ENCODE measurements at regions not wholly inside any gene's neighbourhood (a gene's known extent, or its start where the extent isn't known, plus 50 kb on each side); places are given as distances from the start of the nearest gene placed in this dataset.

GRCh38 chr4:217891-218290 lies 87.4 kb downstream of the ZNF732 start:
- no CpG with 5 or more reads among the region's 2 CpGs for WGBS (ENCODE audit: insufficient coverage)
- no peak overlapping the region for H3K4me3 Mint-ChIP-seq
- peaks cover 5% of the 10 kb centered on the region for H3K4me1 Mint-ChIP-seq
- Histone ChIP-seq H4K20me1 (ENCODE audit: insufficient read depth, low read length) (no peaks in the 10 kb centered on the region), H3K4me3 (replicated peaks in 1 of 3; ENCODE audit: low read depth in 2 of 3, low read length in 3 of 3) (no peak overlapping the region), H3K27ac (ENCODE audit: low read depth in 1 of 2, low read length in 2 of 2) (no peak overlapping the region), H2AFZ (ENCODE audit: insufficient read depth, low read depth, low read length, poor library complexity, severe bottlenecking) (no peak overlapping the region), H3K4me1 (ENCODE audit: control insufficient read depth in 1 of 2, insufficient read depth in 2 of 2, low read length in 2 of 2) (no peaks in the 10 kb centered on the region), H3K79me2 (ENCODE audit: insufficient read depth, low read length) (no peaks in the 10 kb centered on the region), H3K36me3 (replicated peaks in 1 of 2; ENCODE audit: control insufficient read depth in 1 of 2, insufficient read depth in 2 of 2, low read length in 2 of 2) (no peaks in the 10 kb centered on the region), H3K9ac (ENCODE audit: insufficient read depth, low read length, poor library complexity, severe bottlenecking) (no peak overlapping the region), H3K27me3 (ENCODE audit: control insufficient read depth in 2 of 2, insufficient read depth in 2 of 2, low read length in 2 of 2) (peaks cover 0 to 12% of the 10 kb centered on the region in 2 donors), H3K4me2 (replicated peaks; ENCODE audit: extremely low read depth, low read length, poor library complexity, severe bottlenecking) (no peak overlapping the region), H3K9me3 (replicated peaks in 1 of 2; ENCODE audit: control insufficient read depth in 1 of 2, insufficient read depth in 1 of 2, low read length in 2 of 2) (peaks cover 51 to 53% of the 10 kb centered on the region in 2 donors)
- H3K9me3 Mint-ChIP-seq: peaks cover 18 to 70% (median 53%) of the 10 kb centered on the region in 7 donors
- H3K27ac Mint-ChIP-seq: no peak overlapping the region
- intact Hi-C loops (cut with micrococcal nuclease): no loop called here
- H3K27me3 Mint-ChIP-seq (ENCODE audit: low read depth in 3 of 3): peaks cover 10 to 11% (median 11%) of the 10 kb centered on the region in 3 donors
- TF ChIP-seq, protein P1, sequence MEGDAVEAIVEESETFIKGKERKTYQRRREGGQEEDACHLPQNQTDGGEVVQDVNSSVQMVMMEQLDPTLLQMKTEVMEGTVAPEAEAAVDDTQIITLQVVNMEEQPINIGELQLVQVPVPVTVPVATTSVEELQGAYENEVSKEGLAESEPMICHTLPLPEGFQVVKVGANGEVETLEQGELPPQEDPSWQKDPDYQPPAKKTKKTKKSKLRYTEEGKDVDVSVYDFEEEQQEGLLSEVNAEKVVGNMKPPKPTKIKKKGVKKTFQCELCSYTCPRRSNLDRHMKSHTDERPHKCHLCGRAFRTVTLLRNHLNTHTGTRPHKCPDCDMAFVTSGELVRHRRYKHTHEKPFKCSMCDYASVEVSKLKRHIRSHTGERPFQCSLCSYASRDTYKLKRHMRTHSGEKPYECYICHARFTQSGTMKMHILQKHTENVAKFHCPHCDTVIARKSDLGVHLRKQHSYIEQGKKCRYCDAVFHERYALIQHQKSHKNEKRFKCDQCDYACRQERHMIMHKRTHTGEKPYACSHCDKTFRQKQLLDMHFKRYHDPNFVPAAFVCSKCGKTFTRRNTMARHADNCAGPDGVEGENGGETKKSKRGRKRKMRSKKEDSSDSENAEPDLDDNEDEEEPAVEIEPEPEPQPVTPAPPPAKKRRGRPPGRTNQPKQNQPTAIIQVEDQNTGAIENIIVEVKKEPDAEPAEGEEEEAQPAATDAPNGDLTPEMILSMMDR (IDR thresholded peaks at IDR 0.05): no peak
- DNase-seq: no peak
- H3K36me3 Mint-ChIP-seq: peaks cover 3 to 4% of the 10 kb centered on the region in 2 donors

GRCh38 chr4:213971-214370 lies 89.7 kb downstream of the ZNF718 start:
- H3K4me2 ChIP-seq (replicated peaks; ENCODE audit: extremely low read depth, low read length, poor library complexity, severe bottlenecking): no peak overlapping the region
- peaks cover 3 to 5% of the 10 kb centered on the region in 2 donors for H3K36me3 Mint-ChIP-seq

More at GRCh38 chr4:213971-214370, 89.7 kb downstream of the ZNF718 start:
- Histone ChIP-seq H3K4me3 (replicated peaks in 1 of 3; ENCODE audit: low read depth in 2 of 3, low read length in 3 of 3) (no peak overlapping the region), H3K9me3 (replicated peaks in 1 of 2; ENCODE audit: control insufficient read depth in 1 of 2, insufficient read depth in 1 of 2, low read length in 2 of 2) (peaks cover 66 to 74% of the 10 kb centered on the region in 2 donors), H3K4me1 (ENCODE audit: control insufficient read depth in 1 of 2, insufficient read depth in 2 of 2, low read length in 2 of 2) (peaks cover 3 to 5% of the 10 kb centered on the region in 2 donors), H3K36me3 (replicated peaks in 1 of 2; ENCODE audit: control insufficient read depth in 1 of 2, insufficient read depth in 2 of 2, low read length in 2 of 2) (no peaks in the 10 kb centered on the region), H4K20me1 (ENCODE audit: insufficient read depth, low read length) (no peaks in the 10 kb centered on the region), H3K9ac (ENCODE audit: insufficient read depth, low read length, poor library complexity, severe bottlenecking) (no peak overlapping the region), H3K79me2 (ENCODE audit: insufficient read depth, low read length) (no peaks in the 10 kb centered on the region), H3K27me3 (ENCODE audit: control insufficient read depth in 2 of 2, insufficient read depth in 2 of 2, low read length in 2 of 2) (peaks cover 2 to 22% of the 10 kb centered on the region in 2 donors), H3K27ac (ENCODE audit: low read depth in 1 of 2, low read length in 2 of 2) (no peak overlapping the region), H2AFZ (ENCODE audit: insufficient read depth, low read depth, low read length, poor library complexity, severe bottlenecking) (no peak overlapping the region)
- Mint-ChIP-seq H3K27me3 (ENCODE audit: low read depth in 3 of 3) (peaks cover 17 to 19% (median 19%) of the 10 kb centered on the region in 3 donors), H3K4me1 (peaks cover 14% of the 10 kb centered on the region), H3K9me3 (peaks cover 36 to 85% (median 75%) of the 10 kb centered on the region in 7 donors), H3K4me3 (peak overlapping the region in 1 of 2 donors; percentile 60), H3K27ac (no peak overlapping the region)
- no peak for DNase-seq
- TF ChIP-seq, protein P1 (IDR thresholded peaks at IDR 0.05): no peak
- WGBS (ENCODE audit: insufficient coverage): 83% methylated on average over 2 of the region's 2 CpGs
- intact Hi-C loops (cut with micrococcal nuclease): no loop called here
